Chondrocyte (in vitro differentiated cells): ENCODE measurements at regions not wholly inside any gene's neighbourhood (a gene's known extent, or its start where the extent isn't known, plus 50 kb on each side); places are given as distances from the start of the nearest gene placed in this dataset.

Source experiments
- DNase-seq: peaks from one replicate; pipeline ENCODE4 v3.0.0; 2021; ENCODE audit warnings: mixed read lengths, low spot score
- H3K27ac Mint-ChIP-seq: one replicate; pipeline ENCODE4 v1.8.0; 2021; ENCODE audit warnings: mild to moderate bottlenecking, moderate library complexity, mixed read lengths; ENCODE audit not compliant: unreplicated experiment
- H3K27me3 Mint-ChIP-seq: 2 replicates; pipeline ENCODE4 v1.8.0; 2021; ENCODE audit warnings: low read depth, mixed read lengths
- H3K36me3 Mint-ChIP-seq: 2 replicates; pipeline ENCODE4 v1.8.0; 2021; ENCODE audit warnings: low read depth, mixed read lengths
- H3K4me1 Mint-ChIP-seq: 2 replicates; pipeline ENCODE4 v1.8.0; 2021; ENCODE audit warnings: low read depth, mild to moderate bottlenecking, mixed read lengths
- H3K4me3 Mint-ChIP-seq: one replicate; pipeline ENCODE4 v1.8.0; 2021; ENCODE audit warnings: mild to moderate bottlenecking, moderate library complexity, mixed read lengths; ENCODE audit not compliant: unreplicated experiment
- H3K9me3 Mint-ChIP-seq: 2 replicates; pipeline ENCODE4 v1.8.0; 2021; ENCODE audit warnings: low read depth, mixed read lengths
- CTCF ChIP-seq: fragments of 200-600 bp; sonication (generic); IDR thresholded peaks from 2 replicates; pipeline ENCODE4 v1.5.0; 2021; ENCODE audit warnings: antibody characterized with exemption, mild to moderate bottlenecking, moderate library complexity

GRCh38 chr3:165568907-165569462 lies 268.2 kb downstream of the BCHE start:
- Mint-ChIP-seq H3K27ac (no peak overlapping the region), H3K4me3 (no peak overlapping the region), H3K27me3 (peaks cover 4% of the 10 kb centered on the region), H3K36me3 (no peaks in the 10 kb centered on the region), H3K9me3 (peaks cover 9% of the 10 kb centered on the region), H3K4me1 (no peaks in the 10 kb centered on the region)
- no peak for TF ChIP-seq CTCF
- no peak for DNase-seq

GRCh38 chr3:165555785-165556184 lies 281.4 kb downstream of the BCHE start:
- Mint-ChIP-seq H3K9me3 (no peaks in the 10 kb centered on the region), H3K27me3 (peaks cover 3% of the 10 kb centered on the region), H3K36me3 (no peaks in the 10 kb centered on the region), H3K4me3 (no peak overlapping the region), H3K27ac (no peak overlapping the region), H3K4me1 (no peaks in the 10 kb centered on the region)
- DNase-seq: no peak
- TF ChIP-seq CTCF: no peak

GRCh38 chr3:165553371-165553770 lies 283.9 kb downstream of the BCHE start:
- H3K27ac Mint-ChIP-seq: no peak overlapping the region

GRCh38 chr3:165549665-165550064 lies 287.6 kb downstream of the BCHE start:
- Mint-ChIP-seq H3K9me3 (peaks cover 2% of the 10 kb centered on the region), H3K27me3 (peaks cover 11% of the 10 kb centered on the region), H3K27ac (no peak overlapping the region), H3K36me3 (no peaks in the 10 kb centered on the region), H3K4me3 (no peak overlapping the region), H3K4me1 (no peaks in the 10 kb centered on the region)
- no peak for TF ChIP-seq CTCF
- DNase-seq: no peak

More at GRCh38 chr3:165553371-165553770, 283.9 kb downstream of the BCHE start:
- Mint-ChIP-seq H3K9me3 (no peaks in the 10 kb centered on the region), H3K27me3 (peaks cover 10% of the 10 kb centered on the region), H3K4me1 (no peaks in the 10 kb centered on the region), H3K4me3 (no peak overlapping the region), H3K36me3 (no peaks in the 10 kb centered on the region)
- no peak for TF ChIP-seq CTCF
- no peak for DNase-seq

- H3K27ac Mint-ChIP-seq: no peak overlapping the region
- no peaks in the 10 kb centered on the region for H3K4me1 Mint-ChIP-seq
- peaks cover 11% of the 10 kb centered on the region for H3K27me3 Mint-ChIP-seq
- no peak for TF ChIP-seq CTCF
- no peak for DNase-seq
- H3K9me3 Mint-ChIP-seq: peaks cover 2% of the 10 kb centered on the region
- no peaks in the 10 kb centered on the region for H3K36me3 Mint-ChIP-seq
- H3K4me3 Mint-ChIP-seq: no peak overlapping the region
These were observed 288.2 kb downstream of the BCHE start for GRCh38 chr3:165549037-165549436.
